ENCODE measurements at regions not wholly inside any gene's neighbourhood (a gene's known extent, or its start where the extent isn't known, plus 50 kb on each side); places are given as distances from the start of the nearest gene placed in this dataset.

DNA sequence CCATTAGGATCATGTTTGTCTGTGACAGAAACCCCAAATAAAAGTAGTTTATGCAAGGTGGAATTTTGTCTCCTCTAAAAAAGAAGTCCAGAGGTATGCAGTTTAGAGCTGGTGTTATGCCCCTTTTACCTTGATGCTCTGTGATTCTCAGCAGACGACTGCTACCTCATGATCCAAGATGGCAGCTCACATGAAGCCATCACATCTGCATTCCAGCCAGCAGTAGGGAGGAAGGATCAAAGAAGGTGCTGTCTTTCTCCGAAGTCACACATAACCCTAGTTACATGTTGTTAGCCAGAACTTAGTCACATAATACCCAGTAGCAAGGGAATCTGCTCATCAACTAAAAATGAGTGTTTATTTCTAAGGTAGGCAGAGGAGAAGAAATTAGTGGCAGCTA is 135.7 kb upstream of the HS3ST2 start:
- Histone ChIP-seq H4K20me1 (replicated peaks; ENCODE audit: insufficient read depth) (no peaks in the 10 kb centered on the region), H3K79me2 (replicated peaks; ENCODE audit: insufficient read depth) (no peaks in the 10 kb centered on the region), H2AFZ (no peak overlapping the region), H3F3A (replicated peaks; ENCODE audit: low read depth) (peaks cover 3% of the 10 kb centered on the region; the same call in 1 of the 2 replicates), H3K27me3 (ENCODE audit: insufficient read depth) (no peaks in the 10 kb centered on the region), H3K36me3 (ENCODE audit: insufficient read depth) (0 out of 2 replicates have a peak, but pooled peaks cover 4% of the 10 kb centered on the region), H3K9me2 (ENCODE audit: insufficient read depth) (peaks cover 23% of the 10 kb centered on the region), H3K4me2 (no peak overlapping the region), H3K27ac (ENCODE audit: low read depth) (no peak overlapping the region), H3K4me1 (ENCODE audit: insufficient read depth) (peaks cover 5% of the 10 kb centered on the region; the same call in 1 of the 2 replicates), H3K4me3 (no peak overlapping the region)
- Mint-ChIP-seq H3K4me1 (peaks cover 5% of the 10 kb centered on the region; the same call in 2 of the 3 replicates), H3K27me3 (ENCODE audit: insufficient read depth, low read depth, poor library complexity) (no peaks in the 10 kb centered on the region), H3K9me3 (no peaks in the 10 kb centered on the region), H3K4me3 (no peak overlapping the region), H3K36me3 (ENCODE audit: low read depth) (no peaks in the 10 kb centered on the region), H3K27ac (no peak overlapping the region)
- no peak for ATAC-seq
- no peak for DNase-seq (ENCODE audit: low spot score)
- TF ChIP-seq EZH2phosphoT487 (IDR thresholded peaks at IDR 0.05; ENCODE audit: unreplicated experiment) (no peak), CTCF (conservative IDR thresholded peaks at IDR 0.05; ENCODE audit: low read depth in 2 of 2) (no peak), ZNF114 (CRISPR knock-in tag; IDR thresholded peaks at IDR 0.05) (no peak), EZH2 (IDR thresholded peaks at IDR 0.05; ENCODE audit: low read depth, unreplicated experiment) (no peak)
- TF ChIP-seq, protein P1, sequence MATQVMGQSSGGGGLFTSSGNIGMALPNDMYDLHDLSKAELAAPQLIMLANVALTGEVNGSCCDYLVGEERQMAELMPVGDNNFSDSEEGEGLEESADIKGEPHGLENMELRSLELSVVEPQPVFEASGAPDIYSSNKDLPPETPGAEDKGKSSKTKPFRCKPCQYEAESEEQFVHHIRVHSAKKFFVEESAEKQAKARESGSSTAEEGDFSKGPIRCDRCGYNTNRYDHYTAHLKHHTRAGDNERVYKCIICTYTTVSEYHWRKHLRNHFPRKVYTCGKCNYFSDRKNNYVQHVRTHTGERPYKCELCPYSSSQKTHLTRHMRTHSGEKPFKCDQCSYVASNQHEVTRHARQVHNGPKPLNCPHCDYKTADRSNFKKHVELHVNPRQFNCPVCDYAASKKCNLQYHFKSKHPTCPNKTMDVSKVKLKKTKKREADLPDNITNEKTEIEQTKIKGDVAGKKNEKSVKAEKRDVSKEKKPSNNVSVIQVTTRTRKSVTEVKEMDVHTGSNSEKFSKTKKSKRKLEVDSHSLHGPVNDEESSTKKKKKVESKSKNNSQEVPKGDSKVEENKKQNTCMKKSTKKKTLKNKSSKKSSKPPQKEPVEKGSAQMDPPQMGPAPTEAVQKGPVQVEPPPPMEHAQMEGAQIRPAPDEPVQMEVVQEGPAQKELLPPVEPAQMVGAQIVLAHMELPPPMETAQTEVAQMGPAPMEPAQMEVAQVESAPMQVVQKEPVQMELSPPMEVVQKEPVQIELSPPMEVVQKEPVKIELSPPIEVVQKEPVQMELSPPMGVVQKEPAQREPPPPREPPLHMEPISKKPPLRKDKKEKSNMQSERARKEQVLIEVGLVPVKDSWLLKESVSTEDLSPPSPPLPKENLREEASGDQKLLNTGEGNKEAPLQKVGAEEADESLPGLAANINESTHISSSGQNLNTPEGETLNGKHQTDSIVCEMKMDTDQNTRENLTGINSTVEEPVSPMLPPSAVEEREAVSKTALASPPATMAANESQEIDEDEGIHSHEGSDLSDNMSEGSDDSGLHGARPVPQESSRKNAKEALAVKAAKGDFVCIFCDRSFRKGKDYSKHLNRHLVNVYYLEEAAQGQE (IDR thresholded peaks at IDR 0.05; ENCODE audit: unreplicated experiment) = no peak
- TF ChIP-seq, protein P2, sequence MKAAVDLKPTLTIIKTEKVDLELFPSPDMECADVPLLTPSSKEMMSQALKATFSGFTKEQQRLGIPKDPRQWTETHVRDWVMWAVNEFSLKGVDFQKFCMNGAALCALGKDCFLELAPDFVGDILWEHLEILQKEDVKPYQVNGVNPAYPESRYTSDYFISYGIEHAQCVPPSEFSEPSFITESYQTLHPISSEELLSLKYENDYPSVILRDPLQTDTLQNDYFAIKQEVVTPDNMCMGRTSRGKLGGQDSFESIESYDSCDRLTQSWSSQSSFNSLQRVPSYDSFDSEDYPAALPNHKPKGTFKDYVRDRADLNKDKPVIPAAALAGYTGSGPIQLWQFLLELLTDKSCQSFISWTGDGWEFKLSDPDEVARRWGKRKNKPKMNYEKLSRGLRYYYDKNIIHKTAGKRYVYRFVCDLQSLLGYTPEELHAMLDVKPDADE (IDR thresholded peaks at IDR 0.05) = no peak

DNA sequence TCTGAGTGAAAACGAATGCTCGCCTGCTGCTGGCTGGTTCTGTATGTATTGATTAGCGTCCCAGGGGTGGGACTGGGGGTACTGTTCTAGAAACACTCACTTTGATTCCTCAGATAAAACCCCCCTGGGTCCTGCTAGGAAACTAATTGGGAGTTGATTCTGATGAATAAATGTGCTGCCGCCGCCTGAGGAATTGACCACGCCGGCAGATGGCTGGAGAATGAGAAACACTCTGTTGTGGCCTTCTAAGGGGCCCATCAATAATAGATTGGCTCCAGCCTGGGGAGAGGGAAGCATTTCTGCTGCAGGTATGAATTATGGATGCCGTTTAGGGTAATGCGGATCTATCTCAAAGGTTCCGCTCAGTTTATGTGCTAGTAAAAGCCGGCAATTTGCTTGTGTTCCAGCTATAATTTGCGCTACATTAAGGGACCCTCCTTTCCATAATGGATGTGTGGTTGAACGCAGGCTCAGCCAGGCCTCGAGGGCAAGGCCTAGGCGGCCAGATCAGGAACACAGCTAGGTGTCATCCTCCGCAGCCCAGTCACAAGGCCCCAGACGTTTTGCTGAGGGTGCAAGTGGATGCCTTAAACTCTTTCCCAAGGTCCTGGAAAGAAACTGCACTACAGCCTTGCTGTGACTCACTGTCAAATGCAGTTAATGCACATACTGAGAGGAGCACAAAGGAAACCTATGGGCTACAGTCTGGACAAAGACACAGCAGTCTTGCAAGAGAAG is 132.2 kb upstream of the HS3ST2 start:
- H3K9me2 ChIP-seq (ENCODE audit: insufficient read depth) = peaks cover 17% of the 10 kb centered on the region
- no peak overlapping the region for H3K4me3 ChIP-seq
- DNase-seq (ENCODE audit: low spot score) = no peak
- ATAC-seq = peak; percentile 12; the same call in 2 of the 3 replicates
- H3K79me2 ChIP-seq (replicated peaks; ENCODE audit: insufficient read depth) = no peaks in the 10 kb centered on the region
- peaks cover 3% of the 10 kb centered on the region; the same call in 1 of the 2 replicates for H3F3A ChIP-seq (replicated peaks; ENCODE audit: low read depth)
- Mint-ChIP-seq H3K27ac (no peak overlapping the region), H3K36me3 (ENCODE audit: low read depth) (peaks cover 4% of the 10 kb centered on the region), H3K4me1 (peaks cover 5% of the 10 kb centered on the region; the same call in 2 of the 3 replicates), H3K9me3 (peaks cover 9% of the 10 kb centered on the region), H3K4me3 (no peak overlapping the region), H3K27me3 (ENCODE audit: insufficient read depth, low read depth, poor library complexity) (peaks cover 2% of the 10 kb centered on the region)
- no peak overlapping the region for H3K27ac ChIP-seq (ENCODE audit: low read depth)
- no peak overlapping the region for H3K4me2 ChIP-seq
- H2AFZ ChIP-seq = peak overlapping the region; percentile 95
- no peaks in the 10 kb centered on the region for H4K20me1 ChIP-seq (replicated peaks; ENCODE audit: insufficient read depth)
- peaks cover 4% of the 10 kb centered on the region; the same call in 1 of the 2 replicates for H3K36me3 ChIP-seq (ENCODE audit: insufficient read depth)
- no peaks in the 10 kb centered on the region for H3K27me3 ChIP-seq (ENCODE audit: insufficient read depth)
- peaks cover 5% of the 10 kb centered on the region; the same call in 1 of the 2 replicates for H3K4me1 ChIP-seq (ENCODE audit: insufficient read depth)
- TF ChIP-seq, protein P1 (IDR thresholded peaks at IDR 0.05; ENCODE audit: unreplicated experiment) = no peak
- TF ChIP-seq EZH2 (IDR thresholded peaks at IDR 0.05; ENCODE audit: low read depth, unreplicated experiment) = no peak
- TF ChIP-seq ZNF114 (CRISPR knock-in tag; IDR thresholded peaks at IDR 0.05) = no peak
- no peak for TF ChIP-seq CREB1 (CRISPR knock-in tag; IDR thresholded peaks at IDR 0.05; ENCODE audit: low read depth)
- TF ChIP-seq POLR2AphosphoS5 (IDR thresholded peaks at IDR 0.05; ENCODE audit: low read depth) = no peak
